ENCODE measurements at regions not wholly inside any gene's neighbourhood (a gene's known extent, or its start where the extent isn't known, plus 50 kb on each side); places are given as distances from the start of the nearest gene placed in this dataset.
"Not testable (repeated sequence)": the region's sequence is repeated elsewhere in the genome, so short reads cannot be mapped to it uniquely, and the experiment has no call there.

DNA sequence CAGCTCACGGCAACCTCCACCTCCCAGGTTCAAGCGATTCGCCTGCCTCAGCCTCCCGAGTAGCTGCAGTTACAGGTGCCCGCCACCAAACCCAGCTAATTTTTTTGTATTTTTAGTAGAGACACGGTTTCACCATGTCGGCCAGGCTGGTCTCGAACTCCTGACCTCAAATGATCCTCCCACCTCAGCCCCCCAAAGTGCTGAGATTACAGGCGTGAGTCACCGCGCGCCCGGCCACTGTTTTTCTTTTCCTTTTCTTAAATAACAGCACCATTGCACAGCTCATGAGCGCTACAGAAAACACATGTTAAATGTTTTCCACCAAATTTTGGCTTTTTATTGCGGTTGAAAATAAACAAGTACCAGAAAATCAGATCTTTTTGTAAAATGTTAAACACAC, 195.5 kb downstream of the CRLF2 start:
- not testable (repeated sequence) for H3K36me3 ChIP-seq (ENCODE audit: control insufficient read depth in 2 of 2, insufficient read depth in 2 of 2, low read length in 2 of 2); H3K27me3 ChIP-seq (ENCODE audit: control insufficient read depth in 2 of 2, insufficient read depth in 2 of 2, low read length in 2 of 2); H3K27ac ChIP-seq (ENCODE audit: low read depth in 2 of 2, low read length in 2 of 2); H3K4me1 ChIP-seq (ENCODE audit: control insufficient read depth in 2 of 2, insufficient read depth in 2 of 2, low read length in 2 of 2); H3K4me3 ChIP-seq (ENCODE audit: low read length in 2 of 2); H3K9ac ChIP-seq (ENCODE audit: low read depth in 1 of 2, low read length in 2 of 2); H3K9me3 ChIP-seq (ENCODE audit: control insufficient read depth in 2 of 2, low read length in 2 of 2)

DNA sequence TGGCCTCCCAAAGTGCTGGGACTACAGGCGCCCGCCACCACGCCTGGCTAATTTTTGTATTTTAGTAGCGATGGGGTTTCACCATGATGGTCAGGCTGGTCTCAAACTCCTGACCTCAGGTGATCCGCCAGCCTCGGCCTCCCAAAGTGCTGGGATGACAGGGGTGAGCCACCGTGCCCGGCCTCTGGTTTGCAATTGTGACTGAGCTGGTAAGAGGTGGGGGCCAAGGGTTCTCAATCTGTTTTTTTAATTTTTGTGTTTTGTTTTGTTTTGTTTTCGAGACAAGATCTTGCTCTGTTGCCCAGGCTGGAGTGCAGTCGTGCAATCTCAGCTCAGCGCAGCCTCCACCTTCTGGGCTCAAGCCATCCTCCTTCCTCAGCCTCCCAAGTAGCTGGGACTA, 196.2 kb downstream of the CRLF2 start:
- not testable (repeated sequence) for H3K4me3 ChIP-seq (ENCODE audit: low read length in 2 of 2); H3K4me1 ChIP-seq (ENCODE audit: control insufficient read depth in 2 of 2, insufficient read depth in 2 of 2, low read length in 2 of 2); H3K9me3 ChIP-seq (ENCODE audit: control insufficient read depth in 2 of 2, low read length in 2 of 2); H3K36me3 ChIP-seq (ENCODE audit: control insufficient read depth in 2 of 2, insufficient read depth in 2 of 2, low read length in 2 of 2); H3K27me3 ChIP-seq (ENCODE audit: control insufficient read depth in 2 of 2, insufficient read depth in 2 of 2, low read length in 2 of 2); H3K27ac ChIP-seq (ENCODE audit: low read depth in 2 of 2, low read length in 2 of 2); H3K9ac ChIP-seq (ENCODE audit: low read depth in 1 of 2, low read length in 2 of 2)

DNA sequence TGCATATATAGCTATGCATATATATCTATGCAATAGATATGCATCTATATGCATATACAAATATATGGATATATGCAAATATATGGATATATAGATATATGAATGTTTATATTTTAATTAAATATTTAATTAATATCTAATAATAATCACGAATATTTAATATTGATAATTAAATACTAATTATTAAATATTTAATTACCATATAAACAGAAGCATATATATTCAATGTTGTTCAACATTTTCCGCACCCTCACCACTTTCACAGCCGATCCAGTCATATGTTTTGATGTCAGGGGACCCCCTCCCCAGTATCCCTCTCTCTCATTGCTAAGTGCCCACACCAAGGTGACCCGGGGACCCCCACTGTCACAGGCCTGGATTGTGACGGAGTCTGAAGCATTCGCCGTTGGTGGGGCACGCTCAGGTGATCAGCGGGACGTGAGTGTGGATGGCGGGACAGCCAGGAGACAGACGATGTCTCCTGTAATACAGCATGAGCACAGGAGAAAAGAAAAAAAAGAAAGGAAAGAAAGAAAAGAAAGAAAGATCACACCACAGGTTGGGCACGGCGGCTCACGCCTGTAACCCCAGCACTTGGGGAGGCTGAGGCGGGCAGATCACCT, 199.7 kb downstream of the CRLF2 start:
- H3K4me3 ChIP-seq (ENCODE audit: low read length in 2 of 2) = no peak overlapping the region
- no peak overlapping the region for H3K27ac ChIP-seq (ENCODE audit: low read depth in 2 of 2, low read length in 2 of 2)
- no peaks in the 10 kb centered on the region for H3K9me3 ChIP-seq (ENCODE audit: control insufficient read depth in 2 of 2, low read length in 2 of 2)
- H3K27me3 ChIP-seq (ENCODE audit: control insufficient read depth in 2 of 2, insufficient read depth in 2 of 2, low read length in 2 of 2) = no peaks in the 10 kb centered on the region
- no peak overlapping the region for H3K9ac ChIP-seq (ENCODE audit: low read depth in 1 of 2, low read length in 2 of 2)
- no peaks in the 10 kb centered on the region for H3K4me1 ChIP-seq (ENCODE audit: control insufficient read depth in 2 of 2, insufficient read depth in 2 of 2, low read length in 2 of 2)
- no peaks in the 10 kb centered on the region for H3K36me3 ChIP-seq (ENCODE audit: control insufficient read depth in 2 of 2, insufficient read depth in 2 of 2, low read length in 2 of 2)

DNA sequence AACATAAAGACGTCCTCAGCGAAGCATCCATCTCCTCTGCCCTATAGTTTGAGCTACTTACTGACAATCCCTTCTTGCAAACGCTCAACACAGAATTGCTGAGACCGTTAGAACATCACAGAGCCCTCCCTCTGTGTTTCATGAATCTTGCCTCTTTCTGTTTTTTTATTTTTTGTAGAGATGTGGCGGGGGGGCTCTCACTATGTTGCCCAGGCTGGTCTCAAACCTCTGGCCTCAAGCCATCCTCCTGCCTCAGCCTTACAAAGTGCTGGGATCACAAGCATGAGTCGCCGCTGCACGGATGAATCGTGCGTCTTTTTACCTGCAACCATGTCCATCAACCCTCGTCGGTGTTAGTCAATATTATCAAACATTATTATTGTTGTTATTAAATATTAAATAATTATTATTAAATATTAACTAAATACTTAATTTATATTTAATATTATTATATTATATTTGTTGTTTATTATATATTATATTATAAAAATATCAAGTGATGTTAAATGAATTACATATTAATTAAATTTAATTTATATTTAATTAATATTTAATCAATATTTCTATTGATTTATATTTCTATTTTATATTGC, 200.7 kb downstream of the CRLF2 start:
- no peaks in the 10 kb centered on the region for H3K36me3 ChIP-seq (ENCODE audit: control insufficient read depth in 2 of 2, insufficient read depth in 2 of 2, low read length in 2 of 2)
- no peaks in the 10 kb centered on the region for H3K9me3 ChIP-seq (ENCODE audit: control insufficient read depth in 2 of 2, low read length in 2 of 2)
- no peaks in the 10 kb centered on the region for H3K27me3 ChIP-seq (ENCODE audit: control insufficient read depth in 2 of 2, insufficient read depth in 2 of 2, low read length in 2 of 2)
- no peaks in the 10 kb centered on the region for H3K4me1 ChIP-seq (ENCODE audit: control insufficient read depth in 2 of 2, insufficient read depth in 2 of 2, low read length in 2 of 2)
- no peak overlapping the region for H3K9ac ChIP-seq (ENCODE audit: low read depth in 1 of 2, low read length in 2 of 2)
- no peak overlapping the region for H3K4me3 ChIP-seq (ENCODE audit: low read length in 2 of 2)
- no peak overlapping the region for H3K27ac ChIP-seq (ENCODE audit: low read depth in 2 of 2, low read length in 2 of 2)

- Histone ChIP-seq H3K9ac (ENCODE audit: low read depth in 1 of 2, low read length in 2 of 2) (no peak overlapping the region), H3K4me1 (ENCODE audit: control insufficient read depth in 2 of 2, insufficient read depth in 2 of 2, low read length in 2 of 2) (no peaks in the 10 kb centered on the region), H3K9me3 (ENCODE audit: control insufficient read depth in 2 of 2, low read length in 2 of 2) (no peaks in the 10 kb centered on the region), H3K4me3 (ENCODE audit: low read length in 2 of 2) (no peak overlapping the region), H3K36me3 (ENCODE audit: control insufficient read depth in 2 of 2, insufficient read depth in 2 of 2, low read length in 2 of 2) (no peaks in the 10 kb centered on the region), H3K27ac (ENCODE audit: low read depth in 2 of 2, low read length in 2 of 2) (no peak overlapping the region), H3K27me3 (ENCODE audit: control insufficient read depth in 2 of 2, insufficient read depth in 2 of 2, low read length in 2 of 2) (no peaks in the 10 kb centered on the region)
Measured at GRCh38 chrX:1009771-1010170, 202.7 kb downstream of the CRLF2 start.

DNA sequence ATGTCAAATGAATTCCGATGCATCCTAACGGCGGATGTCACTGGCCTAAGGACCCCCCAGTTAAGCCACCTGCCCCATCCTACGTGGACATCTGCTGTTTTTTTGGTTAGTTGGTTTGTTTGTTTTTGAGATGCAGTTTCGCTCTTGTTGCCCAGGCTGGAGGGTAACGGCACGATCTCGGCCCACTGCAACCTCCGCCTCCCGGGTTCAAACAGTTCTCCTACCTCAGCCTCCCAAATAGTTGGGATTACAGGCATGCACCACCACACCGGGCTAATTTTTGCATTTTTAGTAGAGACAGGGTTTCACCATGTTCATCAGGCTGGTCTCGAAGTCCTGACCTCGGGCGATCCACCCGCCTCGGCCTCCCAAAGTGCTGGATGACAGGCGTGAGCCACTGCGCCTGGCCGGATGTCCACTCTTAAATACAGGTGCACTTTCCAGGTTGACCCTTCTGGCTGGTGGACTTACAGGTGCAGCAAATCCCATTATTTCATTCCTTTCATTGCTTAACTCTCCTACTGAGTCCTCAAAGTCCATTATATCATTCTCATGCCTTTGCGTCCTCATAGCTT, 206.2 kb downstream of the CRLF2 start:
- Histone ChIP-seq H3K4me3 (ENCODE audit: low read length in 2 of 2) (no peak overlapping the region), H3K4me1 (ENCODE audit: control insufficient read depth in 2 of 2, insufficient read depth in 2 of 2, low read length in 2 of 2) (no peaks in the 10 kb centered on the region), H3K9ac (ENCODE audit: low read depth in 1 of 2, low read length in 2 of 2) (no peak overlapping the region), H3K27me3 (ENCODE audit: control insufficient read depth in 2 of 2, insufficient read depth in 2 of 2, low read length in 2 of 2) (no peaks in the 10 kb centered on the region), H3K27ac (ENCODE audit: low read depth in 2 of 2, low read length in 2 of 2) (no peak overlapping the region), H3K36me3 (ENCODE audit: control insufficient read depth in 2 of 2, insufficient read depth in 2 of 2, low read length in 2 of 2) (no peaks in the 10 kb centered on the region), H3K9me3 (ENCODE audit: control insufficient read depth in 2 of 2, low read length in 2 of 2) (no peaks in the 10 kb centered on the region)

DNA sequence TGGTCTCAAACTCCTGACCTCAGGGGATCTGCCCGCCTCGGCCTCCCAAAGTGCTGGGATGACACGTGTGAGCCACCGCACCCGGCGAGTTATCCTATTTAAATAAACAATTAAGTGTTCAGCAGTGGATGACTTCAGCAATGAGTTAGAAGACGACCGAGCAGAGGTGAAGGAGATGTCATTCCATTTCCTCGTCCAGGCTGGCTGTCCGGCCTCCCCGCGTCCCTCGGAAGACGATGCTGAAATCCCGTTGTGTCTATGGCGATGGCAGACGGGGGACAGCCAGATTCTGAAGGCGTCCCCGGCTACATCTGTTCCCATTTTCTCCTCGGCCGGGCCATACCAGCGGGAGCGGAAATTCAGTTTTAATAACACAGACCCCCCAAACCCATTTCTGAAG, 209.8 kb downstream of the CRLF2 start:
- H3K36me3 ChIP-seq (ENCODE audit: control insufficient read depth in 2 of 2, insufficient read depth in 2 of 2, low read length in 2 of 2) = no peaks in the 10 kb centered on the region
- no peak overlapping the region for H3K4me3 ChIP-seq (ENCODE audit: low read length in 2 of 2)
- no peaks in the 10 kb centered on the region for H3K27me3 ChIP-seq (ENCODE audit: control insufficient read depth in 2 of 2, insufficient read depth in 2 of 2, low read length in 2 of 2)
- no peak overlapping the region for H3K27ac ChIP-seq (ENCODE audit: low read depth in 2 of 2, low read length in 2 of 2)
- no peak overlapping the region for H3K9ac ChIP-seq (ENCODE audit: low read depth in 1 of 2, low read length in 2 of 2)
- H3K4me1 ChIP-seq (ENCODE audit: control insufficient read depth in 2 of 2, insufficient read depth in 2 of 2, low read length in 2 of 2) = no peaks in the 10 kb centered on the region
- H3K9me3 ChIP-seq (ENCODE audit: control insufficient read depth in 2 of 2, low read length in 2 of 2) = no peaks in the 10 kb centered on the region

GRCh38 chrX:997631-998137, 214.8 kb downstream of the CRLF2 start:
- H3K4me1 ChIP-seq (ENCODE audit: control insufficient read depth in 2 of 2, insufficient read depth in 2 of 2, low read length in 2 of 2) = no peaks in the 10 kb centered on the region
- H3K27ac ChIP-seq (ENCODE audit: low read depth in 2 of 2, low read length in 2 of 2) = no peak overlapping the region
- H3K9me3 ChIP-seq (ENCODE audit: control insufficient read depth in 2 of 2, low read length in 2 of 2) = no peaks in the 10 kb centered on the region
- no peak overlapping the region for H3K9ac ChIP-seq (ENCODE audit: low read depth in 1 of 2, low read length in 2 of 2)
- H3K4me3 ChIP-seq (ENCODE audit: low read length in 2 of 2) = no peak overlapping the region
- no peaks in the 10 kb centered on the region for H3K36me3 ChIP-seq (ENCODE audit: control insufficient read depth in 2 of 2, insufficient read depth in 2 of 2, low read length in 2 of 2)
- H3K27me3 ChIP-seq (ENCODE audit: control insufficient read depth in 2 of 2, insufficient read depth in 2 of 2, low read length in 2 of 2) = no peaks in the 10 kb centered on the region

- H3K27ac ChIP-seq (ENCODE audit: low read depth in 2 of 2, low read length in 2 of 2) = no peak overlapping the region
- H3K9ac ChIP-seq (ENCODE audit: low read depth in 1 of 2, low read length in 2 of 2) = no peak overlapping the region
- no peak overlapping the region for H3K4me3 ChIP-seq (ENCODE audit: low read length in 2 of 2)
Measured at GRCh38 chrX:994780-995179, 217.7 kb downstream of the CRLF2 start.

GRCh38 chrX:989959-990510, 222.4 kb downstream of the CRLF2 start:
- Histone ChIP-seq H3K9me3 (ENCODE audit: control insufficient read depth in 2 of 2, low read length in 2 of 2) (no peaks in the 10 kb centered on the region), H3K9ac (ENCODE audit: low read depth in 1 of 2, low read length in 2 of 2) (no peak overlapping the region), H3K4me3 (ENCODE audit: low read length in 2 of 2) (peak overlapping the region; percentile 43 to 64), H3K27ac (ENCODE audit: low read depth in 2 of 2, low read length in 2 of 2) (no peak overlapping the region), H3K4me1 (ENCODE audit: control insufficient read depth in 2 of 2, insufficient read depth in 2 of 2, low read length in 2 of 2) (no peaks in the 10 kb centered on the region), H3K27me3 (ENCODE audit: control insufficient read depth in 2 of 2, insufficient read depth in 2 of 2, low read length in 2 of 2) (no peaks in the 10 kb centered on the region), H3K36me3 (ENCODE audit: control insufficient read depth in 2 of 2, insufficient read depth in 2 of 2, low read length in 2 of 2) (no peaks in the 10 kb centered on the region)

More at GRCh38 chrX:994780-995179, 217.7 kb downstream of the CRLF2 start:
- Histone ChIP-seq H3K27me3 (ENCODE audit: control insufficient read depth in 2 of 2, insufficient read depth in 2 of 2, low read length in 2 of 2) (no peaks in the 10 kb centered on the region), H3K4me1 (ENCODE audit: control insufficient read depth in 2 of 2, insufficient read depth in 2 of 2, low read length in 2 of 2) (no peaks in the 10 kb centered on the region), H3K9me3 (ENCODE audit: control insufficient read depth in 2 of 2, low read length in 2 of 2) (no peaks in the 10 kb centered on the region), H3K36me3 (ENCODE audit: control insufficient read depth in 2 of 2, insufficient read depth in 2 of 2, low read length in 2 of 2) (no peaks in the 10 kb centered on the region)
